Stimulated activated CD8-positive, alpha-beta memory T cell treated with anti-CD3 and anti-CD28 coated beads, Interleukin-4, amount 100 ng/mL, for 4 hours (primary cell): ENCODE measurements at regions not wholly inside any gene's neighbourhood (a gene's known extent, or its start where the extent isn't known, plus 50 kb on each side); places are given as distances from the start of the nearest gene placed in this dataset.
"Not testable (repeated sequence)": the region's sequence is repeated elsewhere in the genome, so short reads cannot be mapped to it uniquely, and the experiment has no call there.

ENCODE experiments used
- DNase-seq, 2 donors: peaks; one replicate each; pipeline ENCODE4 v3.0.0-alpha.2; 2020; ENCODE audit warnings: low read depth in 2 of 2, low spot score in 1 of 2

DNA sequence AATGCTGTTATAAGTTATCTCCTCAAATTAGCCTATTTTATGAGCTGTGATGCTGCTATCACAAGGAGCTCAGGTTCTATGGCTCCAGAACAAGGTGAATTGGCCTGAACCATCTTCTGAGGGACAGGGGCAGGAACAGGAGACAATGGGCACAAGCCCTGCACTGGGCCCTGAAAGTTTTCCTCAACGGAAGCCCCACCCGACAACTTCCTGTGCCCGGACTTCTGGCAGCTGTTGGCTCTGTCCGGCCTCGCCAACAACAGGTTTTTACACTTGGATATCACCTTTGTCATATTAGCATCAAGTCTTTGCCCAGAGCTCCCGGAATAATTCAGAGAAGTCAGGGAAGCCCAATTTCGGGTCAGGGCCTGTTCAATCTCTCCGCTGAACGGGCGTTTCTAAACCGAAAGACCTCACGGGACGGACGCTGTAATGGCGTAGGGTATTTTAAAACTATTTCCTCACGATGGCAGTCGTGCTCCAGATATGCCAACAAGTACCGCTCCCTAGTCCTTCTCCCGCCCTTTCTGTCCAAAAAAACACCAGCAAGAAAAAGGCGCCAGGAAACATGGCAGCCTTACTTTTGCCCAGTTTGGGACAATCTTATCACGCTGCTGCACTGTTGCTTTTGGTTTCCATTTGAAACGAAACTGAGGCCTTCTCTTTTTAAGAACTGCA, 201.0 kb upstream of the STK26 start:
- peak in 1 of 2 donors; percentile 54 for DNase-seq

DNA sequence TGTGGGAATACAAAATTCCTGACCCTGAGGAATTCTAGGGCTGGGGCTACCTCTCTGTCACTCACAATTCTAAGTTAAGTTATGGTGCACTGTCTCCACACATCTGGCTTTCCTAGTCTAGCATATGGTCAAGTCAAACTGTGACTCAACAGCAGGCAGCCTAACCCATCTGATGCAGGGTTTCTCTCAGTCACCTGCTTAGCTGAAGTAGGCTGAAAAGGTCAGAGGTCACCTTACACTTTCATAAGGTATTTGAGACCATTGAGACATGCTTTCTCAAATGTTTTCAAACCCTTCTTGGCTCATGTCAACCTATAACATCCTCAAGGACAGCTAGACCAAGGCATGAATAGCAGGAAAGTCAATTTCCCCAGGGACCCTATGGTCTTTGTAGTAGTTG, 196.5 kb upstream of the STK26 start:
- no peak for DNase-seq

DNA sequence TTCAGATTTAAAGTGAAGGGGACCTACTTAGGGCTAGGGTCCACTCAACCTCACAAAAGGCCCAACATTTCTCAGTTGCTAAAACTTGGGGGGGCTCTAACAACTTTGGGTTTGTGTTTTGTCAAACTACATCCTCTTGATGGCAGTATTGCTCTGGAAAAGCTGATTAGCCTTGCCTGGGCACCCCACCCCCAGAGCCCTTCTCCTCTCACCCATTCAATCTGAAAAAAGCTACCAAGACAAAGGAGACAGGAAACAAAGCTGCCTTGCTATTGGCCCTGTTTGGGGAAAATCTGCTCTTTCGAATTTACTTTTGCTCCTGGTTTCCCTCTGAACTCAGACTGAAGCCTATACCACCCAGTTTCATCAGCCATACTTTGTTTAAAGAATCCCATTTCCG, 195.2 kb upstream of the STK26 start:
- DNase-seq: no peak

DNA sequence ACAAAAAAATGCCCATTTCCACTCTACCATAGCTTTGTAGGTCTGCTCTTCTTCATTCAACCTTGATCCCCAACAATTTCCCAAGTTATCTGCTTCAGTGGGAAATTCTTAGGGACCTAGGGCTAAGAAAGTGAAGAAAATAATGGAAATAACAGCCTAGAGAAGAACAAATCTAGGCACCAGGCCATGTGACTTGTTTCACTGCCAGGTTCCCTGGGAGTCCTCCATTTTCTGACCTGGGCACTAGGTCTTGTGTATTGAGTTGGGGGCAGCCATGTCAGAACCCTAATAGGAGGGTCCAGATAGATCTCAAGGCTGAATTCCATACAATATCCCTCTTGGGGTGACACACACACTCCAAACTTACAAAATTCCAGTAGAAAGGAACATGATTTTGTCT, 194.6 kb upstream of the STK26 start:
- no peak for DNase-seq

DNA sequence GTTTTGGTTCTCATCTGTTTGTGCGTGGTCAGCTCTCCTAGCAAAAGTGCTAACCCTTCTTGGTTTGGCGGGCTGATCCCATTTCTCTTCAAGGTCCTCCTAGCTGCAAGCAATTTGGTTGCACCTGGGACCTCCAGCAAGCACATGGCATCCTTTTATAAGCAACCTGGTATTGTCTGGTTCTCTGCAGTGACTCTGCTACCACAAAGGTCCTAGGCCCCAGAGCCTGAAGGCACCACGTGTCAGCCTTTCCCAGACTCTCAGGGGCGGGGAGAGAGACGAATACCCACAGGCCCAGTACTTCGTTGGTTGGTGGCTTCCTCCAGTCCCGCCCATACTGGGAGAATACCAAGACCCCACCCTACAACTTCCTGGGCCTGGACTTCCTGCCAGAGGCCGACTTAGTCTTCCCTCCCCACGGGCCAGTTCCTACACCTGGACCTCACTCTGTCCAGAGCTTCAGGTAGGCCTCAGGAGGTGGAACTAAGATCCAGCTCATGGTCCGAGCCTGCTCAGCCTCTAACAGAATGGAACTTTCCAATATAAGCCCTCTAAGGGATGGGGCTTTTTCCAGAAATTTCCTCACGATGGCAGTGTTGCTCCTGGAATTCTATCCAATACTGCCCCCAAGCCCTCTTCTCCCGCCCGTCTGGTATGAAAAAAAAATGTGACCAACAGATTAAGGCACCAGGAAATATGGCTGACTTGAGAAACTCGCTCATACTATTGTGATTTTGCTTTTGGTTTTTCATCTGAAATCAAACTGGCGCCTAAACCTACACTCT, 192.5 kb upstream of the STK26 start:
- DNase-seq: no peak

DNA sequence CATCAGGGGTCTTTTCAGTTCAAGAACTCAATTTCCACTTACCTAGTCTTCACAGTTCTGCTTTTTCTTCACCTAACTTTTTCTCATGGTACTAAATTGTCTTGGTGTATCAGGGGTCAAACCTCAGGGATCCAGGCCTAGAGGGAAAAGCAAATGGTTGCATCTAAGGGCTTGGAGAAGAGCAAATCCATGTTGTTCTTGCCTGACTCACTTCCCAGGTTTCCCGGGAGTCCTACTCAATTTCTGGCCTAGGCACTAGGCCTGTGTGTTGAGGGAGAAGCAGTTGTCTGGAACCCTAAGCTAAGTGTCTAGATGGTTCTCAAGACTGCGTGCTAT, 191.9 kb upstream of the STK26 start:
- no peak for DNase-seq

DNA sequence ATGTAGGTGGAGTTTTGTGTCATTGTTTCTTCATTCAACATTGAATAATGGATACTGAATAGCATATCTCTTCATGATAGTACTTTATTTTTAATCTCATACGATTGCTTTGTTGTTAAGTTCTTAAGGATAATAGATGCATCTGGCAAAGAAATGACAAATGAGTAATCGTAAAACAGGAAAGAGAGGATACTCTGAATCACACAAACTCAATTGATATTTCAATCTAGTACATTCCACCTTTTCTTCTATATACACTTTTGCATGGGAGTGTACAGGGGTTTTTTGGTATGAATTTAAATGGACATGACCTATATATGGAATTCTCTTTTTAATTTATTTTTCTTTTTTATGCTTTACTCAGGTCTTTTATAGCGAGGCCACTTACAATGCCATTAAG, 186.9 kb upstream of the STK26 start:
- DNase-seq: no peak

DNA sequence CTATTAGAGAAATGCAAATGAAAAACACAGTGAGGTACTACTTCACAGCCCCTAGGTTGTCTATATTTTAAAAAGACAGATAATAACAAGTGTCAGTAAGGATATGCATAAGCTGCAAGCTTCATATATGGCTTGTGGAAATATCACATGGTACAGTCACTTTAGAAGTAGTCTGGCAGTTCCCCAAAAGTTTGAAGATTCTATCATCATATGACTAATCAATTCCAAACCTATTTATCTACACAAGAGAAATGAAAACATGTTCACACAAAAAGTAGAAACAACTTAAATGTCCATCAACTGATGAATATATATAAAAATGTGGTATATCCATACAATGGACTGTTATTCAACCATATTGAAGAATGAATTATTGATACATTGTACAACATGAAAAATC, 185.8 kb upstream of the STK26 start:
- DNase-seq: no peak

DNA sequence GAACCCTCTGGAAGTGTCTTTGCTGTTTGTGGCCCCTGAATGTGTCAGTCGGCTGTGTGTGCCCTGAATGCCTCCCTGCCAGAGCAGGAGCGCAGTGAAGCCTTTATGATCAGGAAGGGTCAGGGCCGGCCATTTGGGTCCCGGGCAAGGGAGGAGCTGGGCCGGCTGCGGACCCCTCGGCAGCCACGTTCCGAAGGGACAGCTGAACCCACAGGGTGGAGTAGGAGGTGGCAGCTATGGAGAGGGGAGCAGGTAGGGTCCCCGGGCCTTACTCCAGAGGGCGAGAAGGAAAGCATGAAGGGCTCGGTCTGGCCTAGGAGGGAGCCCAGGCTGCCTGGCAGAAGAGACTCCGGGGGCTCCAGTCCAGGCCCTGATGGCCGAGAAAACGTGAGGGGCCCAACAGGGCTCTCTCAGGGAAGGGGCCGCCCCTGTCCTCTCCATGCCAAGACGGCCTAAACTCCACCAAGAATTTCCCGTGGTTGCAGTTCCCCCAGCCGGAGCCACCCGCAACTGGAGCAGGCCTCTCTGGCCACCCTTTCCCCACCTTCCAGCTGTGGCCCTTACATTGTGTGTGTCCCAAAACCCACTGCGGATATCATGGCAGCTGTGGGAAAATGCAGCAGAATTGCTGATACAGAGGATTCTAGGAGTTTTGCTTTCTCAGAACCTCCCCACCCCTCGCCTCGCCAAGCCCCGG, 182.2 kb upstream of the STK26 start:
- DNase-seq: no peak

DNA sequence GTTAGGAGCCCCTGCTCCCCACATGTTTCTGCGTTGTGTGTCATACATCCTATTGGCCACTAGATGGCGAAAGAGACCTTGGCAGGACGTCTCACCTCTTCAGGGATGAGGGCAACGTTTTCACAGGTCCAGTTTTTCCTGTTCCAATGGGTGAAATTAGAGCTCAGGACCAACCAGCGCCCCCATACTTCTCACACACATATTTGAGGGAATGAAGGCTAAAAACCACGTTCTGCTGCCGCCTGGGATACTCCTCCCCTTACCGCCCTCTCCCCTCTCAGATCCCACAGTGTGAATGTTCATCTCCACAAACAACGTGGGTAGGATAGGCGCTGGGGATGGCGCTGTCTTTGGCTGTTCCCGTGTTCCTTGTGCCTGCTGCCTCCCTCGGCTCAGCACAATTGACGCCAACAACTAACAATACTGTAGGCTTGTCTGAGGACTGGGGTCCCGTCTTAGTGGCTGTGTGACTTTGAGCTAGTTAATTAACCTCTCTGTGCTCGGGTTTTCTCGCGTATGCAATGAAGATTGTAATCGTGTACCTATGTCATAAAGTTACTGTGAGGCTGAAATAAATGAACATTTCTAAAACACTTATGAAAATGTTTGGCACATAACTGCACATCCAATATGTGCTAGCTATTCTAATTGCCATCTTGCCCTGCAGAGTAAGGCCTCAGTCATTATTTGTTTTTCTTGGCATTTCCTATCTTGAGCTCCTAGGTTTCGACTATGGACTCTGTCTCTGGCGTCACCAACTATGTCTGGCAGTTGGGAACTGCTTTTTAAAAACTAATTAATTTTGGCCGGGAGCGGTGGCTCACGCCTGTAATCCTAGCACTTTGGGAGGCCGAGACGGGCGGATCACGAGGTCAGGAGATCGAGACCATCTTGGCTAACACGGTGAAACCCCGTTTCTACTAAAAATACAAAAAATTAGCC, 181.3 kb upstream of the STK26 start:
- no peak for DNase-seq

DNA sequence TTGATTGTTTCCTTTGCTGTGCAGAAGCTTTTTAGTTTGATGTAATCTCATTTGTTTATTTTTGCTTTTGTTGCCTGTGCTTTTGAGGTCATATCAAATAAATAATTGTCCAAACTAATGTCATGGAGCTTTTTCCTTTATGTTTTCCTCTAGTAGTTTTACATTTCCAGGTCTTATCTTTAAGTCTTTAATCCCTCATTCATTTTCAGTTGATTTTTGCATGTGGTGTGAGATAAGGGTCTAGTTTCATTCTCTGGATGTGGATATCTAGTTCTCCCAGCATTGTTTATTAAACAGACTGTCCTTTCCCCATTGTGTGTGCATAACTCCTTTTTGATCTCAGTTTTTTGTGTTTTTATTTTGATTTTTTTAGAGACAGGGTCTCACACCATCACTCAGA, 179.1 kb upstream of the STK26 start:
- DNase-seq: no peak

DNA sequence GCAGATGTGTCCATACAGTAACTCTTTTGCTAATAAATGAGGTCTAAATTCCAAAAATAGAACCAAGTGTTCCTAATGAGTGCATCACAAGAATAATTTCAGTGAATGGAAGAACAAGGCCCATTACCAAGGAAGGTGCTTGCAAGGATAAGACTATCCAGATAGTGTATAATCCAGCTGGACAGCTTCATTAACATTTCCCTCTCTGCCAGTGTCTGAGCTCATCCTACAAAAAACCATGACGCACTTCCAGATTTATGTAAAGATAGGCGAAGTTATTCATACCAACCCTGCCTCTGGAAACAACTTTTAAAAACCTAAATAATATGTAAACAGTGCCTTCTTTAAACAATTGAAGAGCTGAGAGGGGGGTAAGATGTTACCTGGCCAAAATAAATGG, 177.9 kb upstream of the STK26 start:
- no peak for DNase-seq

DNA sequence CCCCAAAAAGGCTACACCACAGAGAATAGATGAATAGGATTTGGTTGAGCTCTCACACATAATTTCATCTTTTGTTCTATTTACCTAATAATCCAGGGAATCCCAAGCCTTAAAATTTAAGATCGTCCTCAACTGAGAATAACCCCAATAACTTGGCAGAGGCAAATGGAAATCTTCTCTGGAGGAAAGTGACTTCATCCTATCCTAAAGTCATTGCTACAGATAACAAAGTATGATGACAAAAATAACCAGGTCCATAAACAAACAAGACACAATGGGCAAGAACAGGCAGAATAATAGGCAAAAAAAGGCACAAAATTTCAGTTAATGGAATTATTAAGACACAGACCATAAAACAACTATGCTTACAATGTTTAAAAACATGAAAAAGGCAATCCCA, 177.3 kb upstream of the STK26 start:
- DNase-seq: no peak

DNA sequence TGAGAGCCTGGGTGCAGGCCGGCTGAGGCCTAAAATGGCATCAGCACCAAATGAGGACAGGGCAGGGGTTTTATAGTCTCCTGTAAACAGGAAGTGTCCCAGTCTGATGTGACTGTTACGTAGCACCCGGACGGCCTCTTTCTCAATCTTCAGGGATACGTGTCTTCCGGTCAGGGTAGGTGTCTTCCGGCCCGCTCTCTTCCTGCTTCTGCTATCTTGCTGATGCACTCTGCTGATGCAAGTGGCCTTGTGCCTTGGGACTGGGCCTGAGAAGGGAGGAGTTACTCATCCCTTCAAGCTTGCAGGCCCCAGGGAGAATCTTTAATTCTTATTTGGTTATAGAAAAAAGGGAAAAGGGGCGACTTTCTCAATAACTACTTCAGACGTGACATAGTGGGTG, 172.1 kb upstream of the STK26 start:
- not testable (repeated sequence) for DNase-seq

DNA sequence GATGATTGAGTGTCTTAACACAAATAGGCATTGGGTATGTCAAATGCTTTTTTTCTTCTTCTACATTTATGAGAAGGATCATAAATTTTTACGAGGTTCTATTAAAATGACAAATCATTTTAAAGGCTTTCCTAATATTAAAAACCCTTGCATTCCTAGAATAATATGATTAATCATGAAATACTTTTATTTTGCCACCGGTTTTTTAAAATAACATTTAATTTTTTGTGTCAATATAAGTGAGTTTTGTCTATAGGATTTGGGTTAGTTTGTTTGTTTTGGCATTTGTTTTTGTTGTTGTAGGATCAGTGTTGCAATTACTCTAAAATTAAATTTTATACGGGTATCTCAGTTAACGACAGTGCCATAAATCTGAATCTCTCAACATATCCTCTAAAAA, 169.7 kb upstream of the STK26 start:
- no peak for DNase-seq

DNA sequence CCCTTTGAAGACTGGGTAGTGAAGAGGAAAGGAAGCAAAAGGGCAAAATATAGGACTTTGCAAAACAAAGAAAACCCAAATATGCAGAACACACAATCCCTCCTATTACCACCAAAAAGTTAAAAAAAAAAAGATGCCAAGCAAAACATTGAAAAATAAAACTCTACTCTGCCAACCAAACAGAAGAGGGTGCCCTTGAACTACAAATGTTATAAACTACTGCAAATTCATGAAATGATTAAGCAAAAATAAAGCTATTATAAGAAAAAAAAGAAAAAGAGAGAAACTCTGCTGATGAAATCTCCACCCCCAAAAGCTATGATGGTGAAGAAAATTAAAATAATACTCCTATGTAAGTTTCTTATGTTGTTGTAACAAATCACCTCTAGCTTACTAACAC, 168.5 kb upstream of the STK26 start:
- DNase-seq: no peak

DNA sequence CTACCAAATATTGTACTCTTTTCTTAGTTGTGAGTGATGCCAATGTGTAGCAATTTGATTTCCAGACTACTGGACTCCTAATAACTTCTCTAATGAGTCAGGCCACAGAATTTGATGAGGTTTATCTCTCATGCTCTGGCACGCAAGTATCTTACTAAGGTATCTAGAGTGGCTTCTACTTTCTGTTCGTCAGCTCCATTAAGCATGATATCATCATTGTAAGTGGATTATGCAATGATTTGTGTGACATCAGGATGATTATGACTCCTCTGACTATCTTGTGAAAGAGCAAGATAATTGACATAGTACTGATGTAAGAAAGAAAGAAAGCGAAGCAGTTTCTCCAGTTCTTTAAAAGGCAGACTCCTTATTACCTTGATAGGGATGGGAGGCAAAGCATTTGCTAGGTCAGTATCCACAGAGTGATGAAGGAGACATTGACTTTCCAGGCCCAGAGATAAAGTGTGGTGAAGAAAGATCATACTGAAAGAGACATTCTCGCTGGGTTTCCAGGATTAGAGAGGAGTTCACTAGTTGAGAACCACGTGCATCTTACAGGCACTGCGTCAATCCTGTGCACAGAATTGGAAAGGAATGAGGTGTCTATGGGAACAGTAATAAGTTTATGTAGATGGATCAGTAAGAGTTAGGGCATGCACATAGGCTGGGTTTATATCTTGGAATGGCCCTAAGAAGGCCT, 161.9 kb upstream of the STK26 start:
- DNase-seq: no peak

DNA sequence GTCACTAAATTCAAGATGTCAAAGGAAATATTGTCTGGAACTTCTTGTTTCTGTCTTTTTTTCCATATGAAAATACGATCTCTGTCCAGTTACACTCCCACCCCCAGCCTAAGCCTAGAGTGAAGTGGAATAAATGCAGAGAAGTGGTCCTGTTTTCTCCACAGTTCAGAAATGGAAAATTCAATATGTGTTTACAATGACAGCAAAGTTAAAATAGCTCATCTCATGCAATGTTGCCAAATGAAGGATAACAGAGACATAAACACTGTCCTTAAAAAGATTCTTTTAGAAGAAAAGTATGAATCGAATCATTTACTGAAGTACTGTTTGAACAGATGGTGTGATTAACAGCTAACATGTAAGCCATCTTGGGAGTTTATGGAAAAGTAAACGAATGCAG, 160.8 kb upstream of the STK26 start:
- DNase-seq: no peak

DNA sequence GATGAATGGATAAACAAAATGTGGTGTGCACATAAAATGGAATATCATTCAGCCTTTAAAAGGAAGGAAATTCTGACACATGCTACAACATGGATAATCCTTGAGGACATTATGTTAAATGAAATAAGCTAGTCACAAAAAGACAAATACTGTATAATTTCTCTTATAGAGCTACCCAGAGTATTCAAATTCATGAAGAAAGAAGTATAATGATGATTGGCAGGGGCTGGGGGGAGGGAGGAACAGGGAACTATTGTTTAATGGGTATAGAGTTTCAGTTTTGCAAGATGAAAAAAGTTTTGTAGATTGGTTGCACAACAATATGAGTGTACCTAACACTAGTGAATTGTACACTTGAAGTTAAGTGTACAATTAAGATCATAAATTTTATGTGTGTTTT, 153.9 kb upstream of the STK26 start:
- no peak for DNase-seq

DNA sequence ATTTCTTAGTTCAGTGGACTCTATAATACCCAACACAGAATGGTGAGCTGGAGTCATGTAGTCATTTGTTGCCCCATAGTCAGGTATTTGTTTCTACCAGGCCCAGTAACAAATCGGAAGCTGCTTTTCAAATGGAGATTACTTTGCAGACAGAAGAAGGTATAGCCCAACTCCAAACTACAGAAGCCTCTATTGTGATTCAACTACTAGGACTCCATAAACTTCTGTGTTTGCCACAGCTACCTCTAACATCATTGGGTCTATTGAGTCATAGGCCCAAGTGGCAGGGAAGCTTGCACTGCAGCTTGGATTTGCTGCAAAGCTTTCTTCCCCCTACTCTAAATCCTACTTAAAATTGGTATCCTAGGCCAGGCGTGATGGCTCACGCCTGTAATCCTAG, 148.8 kb upstream of the STK26 start:
- DNase-seq: no peak

DNA sequence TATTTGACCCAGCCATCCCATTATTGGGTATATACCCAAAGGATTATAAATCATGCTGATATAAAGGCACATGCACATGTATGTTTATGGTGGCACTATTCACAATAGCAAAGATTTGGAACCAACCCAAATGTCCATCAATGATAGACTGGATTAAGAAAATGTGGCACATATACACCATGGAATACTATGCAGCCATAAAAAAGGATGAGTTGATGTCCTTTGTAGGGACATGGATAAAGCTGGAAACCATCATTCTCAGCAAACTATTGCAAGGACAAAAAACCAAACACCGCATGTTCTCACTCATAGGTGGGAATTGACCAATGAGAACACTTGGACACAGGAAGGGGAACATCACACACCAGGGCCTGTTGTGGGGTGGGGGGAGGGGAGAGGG, 147.3 kb upstream of the STK26 start:
- not testable (repeated sequence) for DNase-seq
